ENCODE measurements at regions not wholly inside any gene's neighbourhood (a gene's known extent, or its start where the extent isn't known, plus 50 kb on each side); places are given as distances from the start of the nearest gene placed in this dataset.

- no peak overlapping the region for H2AFZ ChIP-seq (ENCODE audit: low read length)
- ATAC-seq = no peak
- no peak overlapping the region for H3K4me3 ChIP-seq (replicated peaks in 1 of 3; ENCODE audit: insufficient read depth in 1 of 3, low read depth in 2 of 3, low read length in 3 of 3)
- WGBS (ENCODE audit: low lambda C conversion rate) = 62% methylated on average over 6 of the region's 7 CpGs
- in situ Hi-C loops (cut with HindIII; ENCODE audit: extremely low pct_ligation_motif_present, low pct_unique_long_range_greater_than_20kb) = no loop called here
- TF ChIP-seq MATR3 (CRISPR knock-in tag; IDR thresholded peaks at IDR 0.05) (no peak), ZNF280B (CRISPR knock-in tag; IDR thresholded peaks at IDR 0.05; ENCODE audit: borderline replicate concordance) (0 out of 2 replicates have a peak, but pooled peaks have one; percentile 18)
- intact Hi-C loops (cut with micrococcal nuclease; ENCODE audit: unreplicated experiment) = no loop called here
- no peaks in the 10 kb centered on the region for H3K9me3 ChIP-seq (ENCODE audit: low read length)
- ChIA-PET POLR2A (no interaction called here), CTCF (ENCODE audit: low intra/inter-chr PET ratio, low total read pairs) (no interaction called here)
- no peak overlapping the region for H3K9ac ChIP-seq (ENCODE audit: insufficient read depth, low read depth, low read length)
- peaks cover 25% of the 10 kb centered on the region; the same call in 1 of the 2 replicates for H3K4me1 ChIP-seq (ENCODE audit: insufficient read depth, low read length)
- no peak overlapping the region for H3K4me2 ChIP-seq (ENCODE audit: low read depth, low read length)
- no peak overlapping the region for H3K27ac ChIP-seq (ENCODE audit: extremely low read length, insufficient read depth, low read length)
- H3K36me3 ChIP-seq (replicated peaks in 1 of 2; ENCODE audit: control insufficient read depth in 1 of 2, insufficient read depth in 2 of 2, low read length in 2 of 2) = no peaks in the 10 kb centered on the region
- H3K27me3 ChIP-seq (ENCODE audit: control insufficient read depth in 1 of 2, insufficient read depth in 2 of 2, low read length in 2 of 2) = peaks cover 0 to 1% of the 10 kb centered on the region in 2 experiments; a peak in 1 of 5 replicates
- DNase-seq (ENCODE audit: low spot score) = no peak
- no TSS peak for BruUV-seq (replicated peaks)
- no peak for FAIRE-seq
- H4K20me1 ChIP-seq (ENCODE audit: insufficient read depth, low read length) = no peaks in the 10 kb centered on the region
- no peaks in the 10 kb centered on the region for H3K79me2 ChIP-seq (ENCODE audit: insufficient read depth, low read length)
These were observed 302.1 kb downstream of the MAF start for GRCh38 chr16:79298476-79298875.

- 35% methylated on average over 4 of the region's 4 CpGs for WGBS (ENCODE audit: low lambda C conversion rate)
- H3K36me3 ChIP-seq (replicated peaks in 1 of 2; ENCODE audit: control insufficient read depth in 1 of 2, insufficient read depth in 2 of 2, low read length in 2 of 2) = no peaks in the 10 kb centered on the region
- POLR2A ChIA-PET = no interaction called here
- no peak for TF ChIP-seq ZNF17 (CRISPR knock-in tag; IDR thresholded peaks at IDR 0.05)
- TF ChIP-seq ZBTB10 (CRISPR knock-in tag; IDR thresholded peaks at IDR 0.05; ENCODE audit: borderline replicate concordance) = no peak
- TF ChIP-seq KLF9 (CRISPR knock-in tag; IDR thresholded peaks at IDR 0.05; ENCODE audit: low read depth) = no peak
- no peak for TF ChIP-seq ZFYVE20 (CRISPR knock-in tag; IDR thresholded peaks at IDR 0.05; ENCODE audit: borderline replicate concordance, low read depth)
- no peak for TF ChIP-seq MAX (IDR thresholded peaks at IDR 0.05)
- no peak for TF ChIP-seq BORCS8-MEF2B (CRISPR knock-in tag; IDR thresholded peaks at IDR 0.05)
- TF ChIP-seq NR3C1 (CRISPR knock-in tag; IDR thresholded peaks at IDR 0.05) = no peak
- no peak for TF ChIP-seq KMT2A (CRISPR knock-in tag; IDR thresholded peaks at IDR 0.05)
- no peak for TF ChIP-seq HNRNPL (IDR thresholded peaks at IDR 0.05; ENCODE audit: low read depth, low read length)
- no peak for TF ChIP-seq ZNF768 (CRISPR knock-in tag; IDR thresholded peaks at IDR 0.05)
- no peak for TF ChIP-seq SMAD9 (CRISPR knock-in tag; IDR thresholded peaks at IDR 0.05)
- TF ChIP-seq HOMEZ (CRISPR knock-in tag; IDR thresholded peaks at IDR 0.05; ENCODE audit: low read depth) = no peak
- no peak for TF ChIP-seq ZNF451 (CRISPR knock-in tag; IDR thresholded peaks at IDR 0.05)
These were observed 302.7 kb downstream of the MAF start for GRCh38 chr16:79297805-79298204.

More at GRCh38 chr16:79297805-79298204, 302.7 kb downstream of the MAF start:
- peaks cover 0 to 1% of the 10 kb centered on the region in 2 experiments; a peak in 1 of 5 replicates for H3K27me3 ChIP-seq (ENCODE audit: control insufficient read depth in 1 of 2, insufficient read depth in 2 of 2, low read length in 2 of 2)
- no TSS peak for BruUV-seq (replicated peaks)
- in situ Hi-C loops (cut with HindIII; ENCODE audit: extremely low pct_ligation_motif_present, low pct_unique_long_range_greater_than_20kb) = no loop called here
- ATAC-seq (no peak), FAIRE-seq (no peak), DNase-seq (ENCODE audit: low spot score) (no peak)
- intact Hi-C loops (cut with micrococcal nuclease; ENCODE audit: unreplicated experiment) = no loop called here
- CTCF ChIA-PET (ENCODE audit: low intra/inter-chr PET ratio, low total read pairs) = no interaction called here
- no peaks in the 10 kb centered on the region for H4K20me1 ChIP-seq (ENCODE audit: insufficient read depth, low read length)
- H3K4me2 ChIP-seq (ENCODE audit: low read depth, low read length) = no peak overlapping the region
- H2AFZ ChIP-seq (ENCODE audit: low read length) = no peak overlapping the region
- peaks cover 25% of the 10 kb centered on the region; the same call in 1 of the 2 replicates for H3K4me1 ChIP-seq (ENCODE audit: insufficient read depth, low read length)
- no peaks in the 10 kb centered on the region for H3K9me3 ChIP-seq (ENCODE audit: low read length)
- H3K27ac ChIP-seq (ENCODE audit: extremely low read length, insufficient read depth, low read length) = no peak overlapping the region
- H3K4me3 ChIP-seq (replicated peaks in 1 of 3; ENCODE audit: insufficient read depth in 1 of 3, low read depth in 2 of 3, low read length in 3 of 3) = no peak overlapping the region
- H3K9ac ChIP-seq (ENCODE audit: insufficient read depth, low read depth, low read length) = no peak overlapping the region
- H3K79me2 ChIP-seq (ENCODE audit: insufficient read depth, low read length) = no peaks in the 10 kb centered on the region
